KMS-11 (cell line): ENCODE measurements at regions not wholly inside any gene's neighbourhood (a gene's known extent, or its start where the extent isn't known, plus 50 kb on each side); places are given as distances from the start of the nearest gene placed in this dataset.

ENCODE experiments used
- H2AFZ ChIP-seq: fragments of 200-600 bp; sonication (generic); 2 replicates; pipeline ENCODE4 v1.6.1; 2016; ENCODE audit warnings: antibody characterized with exemption, mixed run types, low read depth
- H3K27ac ChIP-seq: fragments of 200-600 bp; sonication (generic); 2 replicates; pipeline ENCODE4 v1.6.1; 2016; ENCODE audit warnings: mild to moderate bottlenecking, mixed run types
- H3K27me3 ChIP-seq: fragments of 200-600 bp; sonication (generic); 2 replicates; pipeline ENCODE4 v1.6.1; 2017; ENCODE audit warnings: mild to moderate bottlenecking, low read depth, mixed run types, moderate library complexity; ENCODE audit not compliant: insufficient read depth
- H3K36me3 ChIP-seq: fragments of 200-600 bp; sonication (generic); 2 replicates; pipeline ENCODE4 v1.6.1; 2017; ENCODE audit warnings: mild to moderate bottlenecking, mixed run types; ENCODE audit not compliant: insufficient read depth
- H3K4me1 ChIP-seq: fragments of 200-600 bp; sonication (generic); 2 replicates; pipeline ENCODE4 v1.6.1; 2016; ENCODE audit warnings: mild to moderate bottlenecking, low read depth, mixed run types; ENCODE audit not compliant: poor library complexity, severe bottlenecking
- H3K4me2 ChIP-seq: fragments of 200-600 bp; sonication (generic); 2 replicates; pipeline ENCODE4 v1.7.0; 2016; ENCODE audit warnings: mild to moderate bottlenecking, mixed run types
- H3K4me3 ChIP-seq: fragments of 200-600 bp; sonication (generic); IDR thresholded peaks from 2 replicates; pipeline ENCODE4 v1.6.1; 2017; ENCODE audit warnings: low read depth, low read length, mixed read lengths; ENCODE audit not compliant: insufficient read depth
- H3K79me2 ChIP-seq: fragments of 200-600 bp; sonication (generic); 2 replicates; pipeline ENCODE4 v1.6.1; 2016; ENCODE audit warnings: low read depth, mixed run types; ENCODE audit not compliant: insufficient read depth
- H3K9ac ChIP-seq: fragments of 200-600 bp; sonication (generic); 2 replicates; pipeline ENCODE4 v1.6.1; 2016; ENCODE audit warnings: mild to moderate bottlenecking, mixed run types
- H4K20me1 ChIP-seq: fragments of 200-600 bp; sonication (generic); 2 replicates; pipeline ENCODE4 v1.6.1; 2016; ENCODE audit warnings: mild to moderate bottlenecking, mixed run types; ENCODE audit not compliant: insufficient read depth
- CTCF ChIP-seq: fragments of 200-600 bp; sonication (generic); conservative IDR thresholded peaks from 2 replicates; pipeline ENCODE4 v1.6.1; 2017; ENCODE audit warnings: low read depth, mild to moderate bottlenecking, antibody characterized with exemption, low read length, moderate library complexity, mixed read lengths

DNA sequence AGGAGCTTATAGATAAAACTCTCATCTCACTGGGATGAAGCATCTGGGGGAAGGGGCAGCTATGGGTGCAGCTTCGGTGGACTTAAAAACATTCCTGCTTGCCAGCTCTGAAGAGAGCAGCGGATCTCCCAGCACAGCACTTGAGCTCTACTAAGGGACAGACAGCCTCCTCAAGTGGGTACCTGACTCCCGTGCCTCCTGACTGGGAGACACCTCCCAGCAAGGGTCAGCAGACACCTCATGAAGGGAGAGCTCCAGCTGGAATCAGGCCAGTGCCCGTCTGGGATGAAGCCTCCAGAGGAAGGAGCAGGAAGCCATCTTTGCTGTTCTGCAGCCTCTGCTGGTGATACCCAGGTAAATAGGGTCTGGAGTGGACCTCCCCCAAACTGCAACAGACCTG is 345.2 kb upstream of the SYT1 start:
- Histone ChIP-seq H3K4me2 (no peak overlapping the region), H3K9ac (no peak overlapping the region), H4K20me1 (no peaks in the 10 kb centered on the region), H2AFZ (no peak overlapping the region), H3K27ac (no peak overlapping the region), H3K27me3 (no peaks in the 10 kb centered on the region), H3K4me1 (no peaks in the 10 kb centered on the region), H3K36me3 (no peaks in the 10 kb centered on the region), H3K79me2 (no peaks in the 10 kb centered on the region), H3K4me3 (no peak overlapping the region)
- TF ChIP-seq CTCF: no peak

- no peak for TF ChIP-seq CTCF
- Histone ChIP-seq H3K4me3 (no peak overlapping the region), H3K4me2 (no peak overlapping the region), H4K20me1 (no peaks in the 10 kb centered on the region), H3K27me3 (no peaks in the 10 kb centered on the region), H3K27ac (no peak overlapping the region), H3K4me1 (no peaks in the 10 kb centered on the region), H3K79me2 (no peaks in the 10 kb centered on the region), H2AFZ (no peak overlapping the region), H3K9ac (no peak overlapping the region), H3K36me3 (no peaks in the 10 kb centered on the region)
Measured at GRCh38 chr12:78530100-78530765, 334.3 kb upstream of the SYT1 start.

DNA sequence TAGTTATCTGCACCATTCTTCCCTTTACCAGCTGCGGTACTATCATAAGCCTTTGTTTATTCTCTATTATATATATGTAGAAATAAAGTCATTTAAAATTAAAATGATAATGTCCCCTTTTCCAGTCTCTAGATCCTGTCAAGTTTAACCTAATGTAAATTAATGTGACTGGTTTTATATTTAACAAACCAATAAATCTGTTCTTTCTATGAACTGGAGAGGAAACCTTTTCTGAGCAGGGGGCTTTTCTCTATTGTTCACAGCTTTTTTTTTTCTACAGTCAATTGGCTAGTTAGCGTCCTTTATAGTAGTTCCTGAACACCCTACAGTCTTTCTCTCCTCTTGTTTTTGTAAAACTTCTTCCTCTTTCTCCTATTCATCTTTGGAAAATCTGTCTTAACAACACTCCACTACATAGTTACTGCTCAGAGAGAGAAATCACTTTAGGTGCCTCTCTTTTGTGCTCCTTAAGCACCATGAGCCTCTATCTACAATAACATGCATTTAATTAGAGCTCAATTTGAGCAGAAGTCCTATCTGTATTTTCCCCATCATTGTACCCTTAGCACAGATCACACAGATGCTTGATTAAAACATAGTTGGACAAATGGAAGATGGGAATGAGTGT is 332.6 kb upstream of the SYT1 start:
- Histone ChIP-seq H3K79me2 (no peaks in the 10 kb centered on the region), H3K4me1 (no peaks in the 10 kb centered on the region), H4K20me1 (no peaks in the 10 kb centered on the region), H3K9ac (no peak overlapping the region), H3K36me3 (no peaks in the 10 kb centered on the region), H3K4me3 (no peak overlapping the region), H3K4me2 (no peak overlapping the region), H2AFZ (no peak overlapping the region), H3K27me3 (no peaks in the 10 kb centered on the region), H3K27ac (no peak overlapping the region)
- TF ChIP-seq CTCF: no peak

GRCh38 chr12:78534311-78534710 is 330.3 kb upstream of the SYT1 start:
- Histone ChIP-seq H3K79me2 (no peaks in the 10 kb centered on the region), H3K27ac (no peak overlapping the region), H2AFZ (no peak overlapping the region), H3K9ac (no peak overlapping the region), H3K4me2 (no peak overlapping the region), H3K36me3 (no peaks in the 10 kb centered on the region), H3K4me3 (no peak overlapping the region), H3K27me3 (no peaks in the 10 kb centered on the region), H4K20me1 (no peaks in the 10 kb centered on the region), H3K4me1 (no peaks in the 10 kb centered on the region)
- no peak for TF ChIP-seq CTCF
